Left renal cortex interstitium (tissue), 4 donors: ENCODE measurements at regions not wholly inside any gene's neighbourhood (a gene's known extent, or its start where the extent isn't known, plus 50 kb on each side); places are given as distances from the start of the nearest gene placed in this dataset.
"Not testable (repeated sequence)": the region's sequence is repeated elsewhere in the genome, so short reads cannot be mapped to it uniquely, and the experiment has no call there.

ENCODE experiments used
- DNase-seq, 4 donors: peaks; one replicate each; pipeline ENCODE4 v3.0.0-alpha.2; 2013; ENCODE audit warnings: low read depth in 4 of 4, low spot score in 2 of 4, missing footprints in 1 of 4

DNA sequence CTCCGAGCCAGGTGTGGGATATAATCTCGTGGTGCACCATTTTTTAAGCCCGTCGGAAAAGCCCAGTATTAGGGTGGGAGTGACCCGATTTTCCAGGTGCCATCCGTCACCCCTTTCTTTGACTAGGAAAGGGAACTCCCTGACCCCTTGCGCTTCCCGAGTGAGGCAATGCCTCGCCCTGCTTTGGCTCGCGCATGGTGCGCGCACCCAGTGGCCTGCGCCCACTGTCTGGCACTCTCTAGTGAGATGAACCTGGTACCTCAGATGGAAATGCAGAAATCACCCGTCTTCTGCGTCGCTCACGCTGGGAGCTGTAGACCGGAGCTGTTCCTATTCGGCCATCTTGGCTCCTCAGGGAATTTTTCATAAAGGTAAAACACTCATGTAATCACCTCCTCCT is 63.9 kb downstream of the RWDD3 start:
- DNase-seq: not testable (repeated sequence)

DNA sequence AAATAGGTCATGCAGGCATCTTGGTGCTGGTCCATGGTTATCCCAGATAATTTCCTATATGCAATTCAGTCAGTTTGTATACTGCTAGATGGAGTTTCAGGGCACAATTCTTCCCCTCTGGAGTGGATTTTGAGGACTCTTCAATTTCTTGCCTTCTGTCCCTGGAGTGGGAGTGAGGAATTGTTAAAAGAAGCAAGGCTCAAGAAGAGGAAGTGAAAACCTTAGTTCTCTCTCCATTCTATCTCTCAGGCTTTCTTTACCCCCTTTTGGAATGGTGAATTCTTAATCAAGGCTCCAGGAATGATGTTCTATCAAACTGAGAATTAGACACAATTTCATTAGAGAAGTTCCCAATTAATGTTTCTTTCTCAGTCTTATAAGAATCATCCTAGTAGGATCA is 67.1 kb downstream of the RWDD3 start:
- no peak for DNase-seq

DNA sequence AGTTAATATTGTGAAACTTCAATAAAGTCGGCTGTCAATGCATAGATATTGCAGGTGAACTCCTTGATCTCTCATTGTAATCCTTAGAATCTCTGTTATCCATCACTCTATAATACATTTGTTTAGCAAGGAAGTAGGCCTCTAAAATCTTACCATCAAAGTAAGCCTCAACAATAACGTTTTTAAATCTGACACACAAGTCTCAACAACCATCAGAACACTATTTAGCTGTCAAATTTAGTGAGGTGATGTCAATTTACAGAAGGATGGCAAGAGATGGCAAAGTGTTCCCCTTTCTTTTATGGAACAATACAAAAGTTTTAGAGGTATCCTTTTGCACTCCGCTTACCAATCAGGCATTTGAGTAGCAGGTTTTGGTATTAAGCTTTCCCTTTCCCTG is 67.6 kb downstream of the RWDD3 start:
- no peak for DNase-seq

DNA sequence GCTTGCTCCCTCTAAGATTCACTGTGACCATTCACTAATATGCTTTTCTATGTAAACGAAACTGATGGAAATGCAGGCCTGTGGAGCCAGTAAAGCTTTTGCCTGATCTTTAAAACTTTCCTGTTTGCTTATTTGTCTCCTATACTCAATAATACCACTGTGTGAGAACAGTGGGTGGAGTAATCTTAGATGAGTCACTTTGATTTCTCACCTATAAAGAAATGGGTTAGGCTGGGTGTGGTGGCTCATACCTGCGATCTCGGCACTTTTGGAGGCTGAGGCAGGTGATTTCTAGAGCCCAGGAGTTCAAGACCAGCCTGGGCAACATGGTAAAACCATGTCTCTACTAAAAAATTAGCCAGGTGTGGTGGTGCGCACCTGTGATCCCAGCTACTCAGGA is 70.8 kb downstream of the RWDD3 start:
- no peak for DNase-seq

DNA sequence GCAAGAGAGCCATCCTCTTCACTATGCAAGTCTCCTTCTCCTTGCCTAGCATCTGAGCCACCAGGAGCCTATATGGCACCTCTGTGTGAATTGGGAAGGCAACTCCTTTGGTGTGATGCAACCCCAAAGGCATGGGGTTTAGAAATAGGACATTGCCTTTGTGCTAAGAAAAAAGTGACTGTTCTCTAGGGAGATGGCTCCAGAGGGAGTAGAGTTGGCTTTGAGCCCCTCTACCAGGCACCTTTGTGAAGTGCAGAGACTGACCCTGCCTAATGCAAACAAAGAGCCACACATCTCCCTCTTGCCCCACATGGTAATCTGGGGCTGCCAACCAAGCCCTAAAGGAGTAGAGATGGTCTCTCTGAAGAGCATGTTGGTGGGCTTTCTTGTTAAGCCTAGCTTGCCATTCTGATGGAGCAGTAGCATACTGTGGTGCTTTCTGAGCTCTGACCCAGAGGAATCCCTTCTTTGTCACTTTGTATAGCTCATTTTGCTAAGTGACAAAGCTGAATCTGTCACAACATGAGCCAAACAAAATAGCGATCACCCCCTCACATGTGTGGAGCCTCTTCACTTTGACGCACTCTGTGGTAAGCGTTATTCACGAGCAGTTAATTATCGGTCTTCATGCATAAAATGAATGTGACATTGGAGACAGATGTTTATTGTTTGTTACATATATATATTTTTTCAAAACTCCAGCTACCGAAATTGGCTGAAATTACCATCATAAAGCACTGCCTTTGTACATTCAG is 74.4 kb downstream of the RWDD3 start:
- no peak for DNase-seq

DNA sequence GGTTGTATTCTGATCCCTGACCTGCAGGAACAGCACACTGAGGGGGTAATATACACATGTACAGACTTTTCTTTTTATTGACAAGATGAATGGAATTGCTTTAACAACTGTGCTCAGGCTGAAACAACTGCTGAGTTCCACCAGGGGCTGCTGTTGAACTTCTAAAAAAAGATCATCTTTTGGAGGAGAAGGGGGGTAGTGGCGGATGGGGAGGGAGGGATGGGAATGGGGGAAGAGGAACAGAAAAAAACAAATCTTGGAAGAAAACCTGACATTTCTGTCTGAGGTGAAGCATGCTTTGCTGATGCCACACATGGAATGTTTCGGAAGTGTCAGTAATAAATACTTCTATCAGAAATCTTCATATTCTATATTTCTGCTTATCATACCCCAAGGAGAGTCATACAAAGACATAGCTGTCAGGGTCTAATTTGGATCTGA is 75.0 kb downstream of the RWDD3 start:
- DNase-seq: peak in 1 of 4 donors; percentile 38

DNA sequence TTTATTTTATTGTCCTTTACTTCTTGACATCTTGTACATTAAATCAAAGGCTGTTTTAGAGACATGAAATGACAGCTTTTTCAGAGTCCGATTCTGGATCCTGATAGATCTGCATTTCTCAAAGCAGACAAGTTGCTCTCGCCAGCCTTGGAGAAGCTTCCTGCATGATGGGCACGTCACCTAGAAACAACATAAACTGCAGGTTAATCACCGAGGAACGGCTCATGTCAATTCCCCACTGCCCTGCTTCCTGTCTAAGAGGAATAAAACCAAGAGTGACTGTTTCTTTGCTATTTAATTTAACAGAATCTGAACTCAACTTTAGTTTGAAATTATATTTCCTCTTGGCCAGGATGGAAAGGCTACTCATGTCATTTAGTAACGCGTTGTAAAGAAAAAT is 77.0 kb downstream of the RWDD3 start:
- DNase-seq: no peak

DNA sequence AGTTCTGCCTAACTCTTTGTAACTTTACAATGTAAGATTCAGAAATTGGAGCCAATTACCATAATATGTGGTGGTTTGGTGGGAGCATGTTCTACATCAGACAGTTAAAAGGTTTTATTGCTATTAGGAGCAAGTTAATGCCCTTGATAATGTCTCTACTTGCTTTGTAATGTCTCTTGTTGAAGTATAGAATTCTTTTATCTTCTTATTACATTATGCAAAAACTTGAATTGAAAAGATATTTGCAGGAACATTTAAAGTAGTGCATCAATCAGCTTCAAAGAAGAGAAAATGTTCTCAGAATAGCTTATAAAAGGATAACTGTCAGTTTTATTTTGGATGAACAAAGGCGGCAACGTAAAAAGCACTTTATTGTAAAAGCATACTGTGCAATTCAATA is 77.8 kb downstream of the RWDD3 start:
- no peak for DNase-seq

DNA sequence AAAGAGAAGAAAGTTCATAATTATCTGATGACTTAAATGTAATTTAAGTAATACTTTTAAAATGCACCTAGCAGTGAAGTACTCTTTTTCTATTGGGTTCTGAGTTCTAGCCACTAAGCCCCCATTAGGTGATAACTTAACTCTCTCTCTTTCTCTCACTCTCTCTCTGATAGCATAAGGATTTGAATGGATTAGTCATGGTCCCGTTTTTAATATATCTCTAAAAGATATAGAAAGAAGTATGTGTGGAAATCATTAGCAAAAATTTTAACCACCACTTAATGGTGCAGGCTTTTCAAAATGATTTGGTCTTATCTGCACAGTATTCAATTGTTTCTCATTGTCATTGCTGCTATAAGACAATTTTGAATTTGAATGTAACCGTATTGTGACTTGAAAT is 78.2 kb downstream of the RWDD3 start:
- no peak for DNase-seq

DNA sequence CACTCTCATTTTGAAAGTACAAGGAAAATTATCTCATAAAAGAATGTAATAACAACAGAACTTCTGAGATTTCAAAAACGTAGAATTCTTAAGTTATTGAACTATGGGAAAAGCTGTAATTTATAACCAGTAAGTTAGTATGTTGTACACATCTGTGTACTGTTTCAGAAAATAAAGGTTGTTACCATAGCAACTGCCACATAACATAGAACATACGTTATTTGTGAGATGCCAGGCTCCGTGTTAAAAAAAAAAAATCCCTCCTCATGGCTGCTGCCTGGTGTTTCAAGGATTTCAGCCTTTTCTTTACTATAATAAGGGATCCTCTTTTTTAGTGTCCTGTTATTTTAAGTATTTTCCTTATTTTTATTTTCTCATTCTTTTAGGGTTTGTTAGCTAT is 79.5 kb downstream of the RWDD3 start:
- DNase-seq: no peak

DNA sequence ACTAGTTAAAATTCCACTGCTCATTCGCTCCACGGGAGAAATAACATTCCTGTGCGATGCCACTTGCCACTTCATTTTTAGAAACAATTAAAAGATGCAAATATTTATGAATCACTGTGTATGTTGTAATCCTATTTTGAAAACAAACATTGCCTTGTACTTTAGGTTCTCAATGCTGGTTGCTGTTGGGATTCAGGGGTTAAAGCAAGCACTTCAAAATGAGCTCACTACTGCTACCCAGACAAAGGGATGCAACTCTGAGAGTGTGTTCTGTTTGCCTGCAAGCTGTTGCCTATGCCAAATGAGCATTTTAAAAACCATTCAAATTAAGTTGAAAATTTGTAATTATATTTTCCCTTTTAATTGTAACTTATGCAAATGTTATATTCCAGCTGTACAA is 87.5 kb downstream of the RWDD3 start:
- no peak for DNase-seq

DNA sequence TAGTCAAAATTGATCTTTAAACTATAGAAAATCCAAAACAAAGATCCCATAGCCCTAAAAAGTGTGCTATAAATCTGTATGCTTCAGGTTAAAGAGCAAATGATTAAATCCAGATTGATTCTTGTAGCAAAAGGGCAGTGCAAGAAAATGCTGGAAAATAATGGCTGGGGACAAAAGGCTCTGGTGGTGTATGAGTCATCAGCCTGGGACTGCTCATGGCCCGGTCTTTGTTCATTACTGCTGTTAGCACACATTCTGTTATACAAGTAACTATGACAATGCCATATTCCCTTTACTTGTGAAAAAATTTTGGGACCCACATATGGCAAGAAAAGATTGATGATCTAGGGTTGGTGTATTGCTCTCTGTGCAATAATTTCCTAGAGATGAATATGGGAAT is 89.1 kb downstream of the RWDD3 start:
- no peak for DNase-seq

DNA sequence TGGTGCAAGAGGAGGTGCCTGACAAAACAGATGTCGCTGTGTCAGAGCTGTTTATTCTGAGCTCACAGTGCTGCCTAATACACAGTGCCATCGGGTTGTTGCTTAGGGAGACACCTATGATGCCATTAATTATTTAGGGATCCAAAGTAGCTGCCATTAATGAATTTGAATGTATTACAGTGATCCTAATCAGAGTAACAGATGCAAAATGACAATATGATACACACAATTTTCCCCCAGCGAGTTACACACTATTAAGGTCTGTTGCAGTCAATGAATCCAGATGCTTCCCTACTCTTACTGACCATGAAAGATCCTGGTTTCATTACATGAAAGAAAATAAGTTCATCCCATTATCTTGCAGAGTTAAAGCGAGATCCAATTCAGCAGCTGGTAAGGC is 91.3 kb downstream of the RWDD3 start:
- DNase-seq: no peak

DNA sequence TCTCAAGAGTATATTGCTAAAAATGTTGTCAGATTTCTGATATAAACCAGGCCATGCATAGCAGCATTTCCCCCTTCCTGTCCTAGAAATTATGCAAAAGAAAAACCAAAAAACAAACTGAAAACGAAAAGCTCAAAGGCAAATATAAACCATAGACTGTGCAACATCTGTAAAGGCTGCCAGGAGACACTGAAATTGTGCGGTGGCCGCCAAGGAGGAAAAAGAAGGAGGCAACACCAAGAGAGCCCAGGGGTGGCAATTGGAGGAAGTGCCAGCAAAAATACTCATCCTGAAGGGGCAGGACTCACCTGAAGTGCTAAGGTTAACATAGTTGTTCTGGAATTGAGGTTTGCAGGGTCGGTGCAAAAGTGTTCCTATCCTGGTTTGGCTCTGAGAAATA is 92.0 kb downstream of the RWDD3 start:
- no peak for DNase-seq

DNA sequence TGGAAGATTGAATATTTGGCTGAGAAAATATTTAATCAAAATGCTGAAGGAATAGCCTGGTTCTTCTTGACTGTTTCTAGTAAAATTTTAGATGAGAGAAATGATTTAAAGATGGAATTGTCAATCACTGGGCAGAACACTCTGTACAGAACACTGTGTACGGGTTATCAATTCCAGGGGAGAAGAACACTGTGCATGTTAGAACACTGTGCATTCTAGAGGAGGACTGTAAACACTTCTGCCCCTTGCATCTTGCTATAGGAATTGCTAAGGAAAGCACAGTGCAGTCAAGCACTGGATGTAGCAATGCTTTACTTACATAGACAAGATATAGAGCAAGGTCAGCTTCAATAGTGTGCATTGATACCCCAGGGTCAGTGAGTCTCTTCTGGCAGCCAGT is 98.7 kb downstream of the RWDD3 start:
- no peak for DNase-seq

DNA sequence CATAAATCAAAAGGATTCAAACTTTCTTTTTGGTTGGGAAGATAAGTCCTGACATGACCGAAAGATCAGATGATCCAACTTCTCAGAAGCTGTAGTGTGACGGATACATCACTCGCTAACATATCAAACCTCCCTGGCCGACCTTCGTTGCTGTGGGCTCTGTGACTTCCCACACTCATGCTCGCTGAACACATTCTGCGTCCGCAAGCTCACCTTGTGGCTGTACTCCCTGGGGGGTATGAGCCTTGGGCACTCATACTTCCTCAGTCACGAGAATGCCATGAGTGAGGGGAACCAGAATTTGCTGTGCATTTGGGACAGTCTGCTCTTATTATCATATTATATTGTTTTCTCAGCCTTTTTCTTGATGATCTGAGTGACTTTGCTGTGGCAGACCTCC is 105.4 kb downstream of the RWDD3 start:
- DNase-seq: no peak

DNA sequence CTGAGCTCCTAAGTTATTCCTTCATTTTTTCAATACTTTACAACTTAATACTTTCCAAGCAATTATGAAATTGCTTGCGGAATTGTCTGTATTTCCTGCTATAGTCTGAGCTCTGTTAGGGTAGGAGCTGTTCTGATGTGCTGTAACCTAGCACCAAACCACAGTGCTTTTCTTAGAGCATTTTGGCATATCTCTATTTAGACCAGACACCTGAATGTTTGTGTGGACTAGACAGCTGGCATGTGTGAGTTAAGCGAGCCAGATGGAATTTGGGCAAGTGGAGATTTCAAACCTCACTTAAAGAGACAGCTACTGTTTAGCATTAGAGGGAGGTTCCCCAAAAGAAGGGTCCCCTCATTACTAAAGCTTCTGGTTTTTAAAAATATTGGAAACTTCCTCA is 106.1 kb downstream of the RWDD3 start:
- DNase-seq: no peak

DNA sequence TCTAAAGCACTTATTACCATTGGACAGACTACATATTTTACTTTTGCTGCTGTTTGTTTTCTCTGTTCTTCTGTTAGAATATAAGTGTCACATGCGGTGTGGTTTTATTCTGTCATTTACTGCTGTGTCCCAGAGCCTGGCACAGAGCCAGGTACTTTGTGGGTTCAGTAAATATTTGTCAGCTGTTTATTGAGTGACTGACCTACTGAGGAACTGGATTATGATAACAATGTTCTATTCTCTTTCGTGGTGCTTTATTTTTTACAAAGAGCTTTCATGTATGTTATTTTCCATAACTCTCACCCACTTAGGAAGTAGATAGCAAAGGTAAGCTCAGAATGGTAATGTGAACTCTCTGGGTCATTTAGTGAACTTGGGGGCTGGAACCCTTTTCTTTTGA is 118.8 kb downstream of the RWDD3 start:
- no peak for DNase-seq

DNA sequence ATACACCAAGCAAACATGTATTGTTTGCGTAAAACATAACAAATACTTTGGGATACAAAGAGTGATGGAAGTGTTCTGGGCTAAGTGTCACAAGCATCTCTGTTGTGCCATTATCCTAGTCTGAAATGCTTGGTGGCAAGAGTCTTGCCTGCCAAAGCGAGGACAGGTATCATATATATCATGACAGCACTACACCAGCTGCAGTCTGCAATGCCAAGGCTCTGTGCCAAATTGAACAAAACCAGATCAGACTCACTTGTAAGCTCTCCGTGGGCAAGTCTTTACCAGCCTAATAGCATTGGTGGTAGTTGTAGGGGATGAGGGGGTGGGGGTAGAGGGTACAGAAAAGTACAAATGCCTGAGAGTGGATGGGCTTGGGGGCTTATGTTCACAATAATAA is 119.2 kb downstream of the RWDD3 start:
- no peak for DNase-seq

DNA sequence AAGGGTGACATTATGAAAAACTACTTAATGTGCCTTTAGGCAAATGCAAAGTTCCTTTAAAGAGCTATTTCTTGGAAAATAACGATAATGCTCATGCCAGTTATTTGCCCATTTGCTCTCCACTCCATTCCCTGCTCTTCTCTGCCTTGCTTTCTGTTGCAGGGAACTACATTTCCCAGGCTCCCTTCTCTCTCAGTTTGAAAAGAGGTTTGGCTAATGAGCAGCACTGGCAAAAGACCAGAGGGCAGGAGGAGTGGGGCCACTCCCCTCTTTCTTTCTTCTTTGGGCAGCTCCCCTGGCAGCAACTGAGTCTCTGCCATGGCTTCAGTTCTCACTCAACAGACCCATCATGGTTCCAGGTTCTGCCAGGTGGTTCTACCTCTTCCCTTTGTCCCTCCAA is 130.5 kb downstream of the RWDD3 start:
- no peak for DNase-seq

DNA sequence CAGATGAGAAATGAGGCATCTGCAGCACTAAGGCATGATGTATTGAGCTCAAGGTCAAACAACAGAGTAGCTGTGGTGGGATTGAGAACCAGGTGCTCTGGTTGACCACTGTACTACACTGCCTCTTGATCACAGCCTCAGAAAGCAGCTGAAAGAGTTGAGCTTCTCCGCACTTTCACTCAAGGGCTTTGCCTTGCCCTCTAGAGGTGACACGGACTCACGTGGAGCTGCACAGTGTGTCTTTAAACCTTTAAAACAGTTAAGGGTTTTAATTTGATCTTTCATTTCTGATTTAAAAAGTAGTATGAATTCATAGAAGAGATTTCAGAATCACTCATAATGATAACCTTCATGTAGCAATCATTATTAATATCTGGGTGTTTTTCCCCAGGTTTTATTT is 132.5 kb downstream of the RWDD3 start:
- no peak for DNase-seq

DNA sequence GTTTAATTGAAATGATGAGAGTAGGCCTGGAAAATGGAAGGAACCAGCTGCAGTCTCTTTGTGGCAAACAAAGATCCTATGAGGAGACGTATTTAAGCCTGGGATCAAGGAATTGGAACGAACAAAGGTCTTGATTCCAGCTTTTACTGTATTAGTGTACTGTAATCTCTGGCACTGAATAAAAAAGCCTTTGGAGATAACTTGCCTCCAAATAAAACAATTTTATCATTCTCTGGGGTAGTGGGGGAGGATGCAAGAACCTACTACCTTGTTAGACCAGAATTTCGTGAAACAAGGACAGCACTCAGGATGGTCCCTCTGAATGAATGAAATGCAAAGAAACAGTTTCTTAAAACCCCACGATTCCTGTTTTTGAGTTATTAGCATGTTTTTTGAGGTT is 134.2 kb downstream of the RWDD3 start:
- DNase-seq: no peak
